H1 (cell line): ENCODE measurements at regions not wholly inside any gene's neighbourhood (a gene's known extent, or its start where the extent isn't known, plus 50 kb on each side); places are given as distances from the start of the nearest gene placed in this dataset.

Experiments used
- ASH2L ChIP-seq: fragments of 200-600, 300-600 bp; sonication (generic); IDR thresholded peaks from one replicate; pipeline ENCODE4 v1.7.1; 2017; ENCODE audit warnings: low read length
- BRCA1 ChIP-seq: IDR thresholded peaks from 2 replicates; pipeline ENCODE4 v1.6.1; 2012; ENCODE audit warnings: low read depth, low read length, improper control_type of control experiment
- CEBPB ChIP-seq: IDR thresholded peaks from 2 replicates; pipeline ENCODE4 v1.6.1; 2012; ENCODE audit warnings: low read depth, low read length
- NRF1 ChIP-seq: IDR thresholded peaks from 2 replicates; pipeline ENCODE4 v1.6.1; 2011; ENCODE audit warnings: mild to moderate bottlenecking, low read depth, low read length, improper control_type of control experiment
- TF ChIP-seq, protein P1 (sequence below): fragments of 300-600 bp; sonication (generic); IDR thresholded peaks from 2 replicates; pipeline ENCODE4 v1.7.1; 2012; ENCODE audit warnings: low read length, moderate library complexity, mild to moderate bottlenecking, inconsistent platforms; ENCODE audit not compliant: insufficient replicate concordance

- TF ChIP-seq, protein P1, sequence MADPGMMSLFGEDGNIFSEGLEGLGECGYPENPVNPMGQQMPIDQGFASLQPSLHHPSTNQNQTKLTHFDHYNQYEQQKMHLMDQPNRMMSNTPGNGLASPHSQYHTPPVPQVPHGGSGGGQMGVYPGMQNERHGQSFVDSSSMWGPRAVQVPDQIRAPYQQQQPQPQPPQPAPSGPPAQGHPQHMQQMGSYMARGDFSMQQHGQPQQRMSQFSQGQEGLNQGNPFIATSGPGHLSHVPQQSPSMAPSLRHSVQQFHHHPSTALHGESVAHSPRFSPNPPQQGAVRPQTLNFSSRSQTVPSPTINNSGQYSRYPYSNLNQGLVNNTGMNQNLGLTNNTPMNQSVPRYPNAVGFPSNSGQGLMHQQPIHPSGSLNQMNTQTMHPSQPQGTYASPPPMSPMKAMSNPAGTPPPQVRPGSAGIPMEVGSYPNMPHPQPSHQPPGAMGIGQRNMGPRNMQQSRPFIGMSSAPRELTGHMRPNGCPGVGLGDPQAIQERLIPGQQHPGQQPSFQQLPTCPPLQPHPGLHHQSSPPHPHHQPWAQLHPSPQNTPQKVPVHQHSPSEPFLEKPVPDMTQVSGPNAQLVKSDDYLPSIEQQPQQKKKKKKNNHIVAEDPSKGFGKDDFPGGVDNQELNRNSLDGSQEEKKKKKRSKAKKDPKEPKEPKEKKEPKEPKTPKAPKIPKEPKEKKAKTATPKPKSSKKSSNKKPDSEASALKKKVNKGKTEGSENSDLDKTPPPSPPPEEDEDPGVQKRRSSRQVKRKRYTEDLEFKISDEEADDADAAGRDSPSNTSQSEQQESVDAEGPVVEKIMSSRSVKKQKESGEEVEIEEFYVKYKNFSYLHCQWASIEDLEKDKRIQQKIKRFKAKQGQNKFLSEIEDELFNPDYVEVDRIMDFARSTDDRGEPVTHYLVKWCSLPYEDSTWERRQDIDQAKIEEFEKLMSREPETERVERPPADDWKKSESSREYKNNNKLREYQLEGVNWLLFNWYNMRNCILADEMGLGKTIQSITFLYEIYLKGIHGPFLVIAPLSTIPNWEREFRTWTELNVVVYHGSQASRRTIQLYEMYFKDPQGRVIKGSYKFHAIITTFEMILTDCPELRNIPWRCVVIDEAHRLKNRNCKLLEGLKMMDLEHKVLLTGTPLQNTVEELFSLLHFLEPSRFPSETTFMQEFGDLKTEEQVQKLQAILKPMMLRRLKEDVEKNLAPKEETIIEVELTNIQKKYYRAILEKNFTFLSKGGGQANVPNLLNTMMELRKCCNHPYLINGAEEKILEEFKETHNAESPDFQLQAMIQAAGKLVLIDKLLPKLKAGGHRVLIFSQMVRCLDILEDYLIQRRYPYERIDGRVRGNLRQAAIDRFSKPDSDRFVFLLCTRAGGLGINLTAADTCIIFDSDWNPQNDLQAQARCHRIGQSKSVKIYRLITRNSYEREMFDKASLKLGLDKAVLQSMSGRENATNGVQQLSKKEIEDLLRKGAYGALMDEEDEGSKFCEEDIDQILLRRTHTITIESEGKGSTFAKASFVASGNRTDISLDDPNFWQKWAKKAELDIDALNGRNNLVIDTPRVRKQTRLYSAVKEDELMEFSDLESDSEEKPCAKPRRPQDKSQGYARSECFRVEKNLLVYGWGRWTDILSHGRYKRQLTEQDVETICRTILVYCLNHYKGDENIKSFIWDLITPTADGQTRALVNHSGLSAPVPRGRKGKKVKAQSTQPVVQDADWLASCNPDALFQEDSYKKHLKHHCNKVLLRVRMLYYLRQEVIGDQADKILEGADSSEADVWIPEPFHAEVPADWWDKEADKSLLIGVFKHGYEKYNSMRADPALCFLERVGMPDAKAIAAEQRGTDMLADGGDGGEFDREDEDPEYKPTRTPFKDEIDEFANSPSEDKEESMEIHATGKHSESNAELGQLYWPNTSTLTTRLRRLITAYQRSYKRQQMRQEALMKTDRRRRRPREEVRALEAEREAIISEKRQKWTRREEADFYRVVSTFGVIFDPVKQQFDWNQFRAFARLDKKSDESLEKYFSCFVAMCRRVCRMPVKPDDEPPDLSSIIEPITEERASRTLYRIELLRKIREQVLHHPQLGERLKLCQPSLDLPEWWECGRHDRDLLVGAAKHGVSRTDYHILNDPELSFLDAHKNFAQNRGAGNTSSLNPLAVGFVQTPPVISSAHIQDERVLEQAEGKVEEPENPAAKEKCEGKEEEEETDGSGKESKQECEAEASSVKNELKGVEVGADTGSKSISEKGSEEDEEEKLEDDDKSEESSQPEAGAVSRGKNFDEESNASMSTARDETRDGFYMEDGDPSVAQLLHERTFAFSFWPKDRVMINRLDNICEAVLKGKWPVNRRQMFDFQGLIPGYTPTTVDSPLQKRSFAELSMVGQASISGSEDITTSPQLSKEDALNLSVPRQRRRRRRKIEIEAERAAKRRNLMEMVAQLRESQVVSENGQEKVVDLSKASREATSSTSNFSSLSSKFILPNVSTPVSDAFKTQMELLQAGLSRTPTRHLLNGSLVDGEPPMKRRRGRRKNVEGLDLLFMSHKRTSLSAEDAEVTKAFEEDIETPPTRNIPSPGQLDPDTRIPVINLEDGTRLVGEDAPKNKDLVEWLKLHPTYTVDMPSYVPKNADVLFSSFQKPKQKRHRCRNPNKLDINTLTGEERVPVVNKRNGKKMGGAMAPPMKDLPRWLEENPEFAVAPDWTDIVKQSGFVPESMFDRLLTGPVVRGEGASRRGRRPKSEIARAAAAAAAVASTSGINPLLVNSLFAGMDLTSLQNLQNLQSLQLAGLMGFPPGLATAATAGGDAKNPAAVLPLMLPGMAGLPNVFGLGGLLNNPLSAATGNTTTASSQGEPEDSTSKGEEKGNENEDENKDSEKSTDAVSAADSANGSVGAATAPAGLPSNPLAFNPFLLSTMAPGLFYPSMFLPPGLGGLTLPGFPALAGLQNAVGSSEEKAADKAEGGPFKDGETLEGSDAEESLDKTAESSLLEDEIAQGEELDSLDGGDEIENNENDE, result no peak
- no peak for TF ChIP-seq BRCA1
- TF ChIP-seq ASH2L, result no peak
- TF ChIP-seq CEBPB, result no peak
- TF ChIP-seq NRF1, result no peak
Observed at GRCh38 chr1:244328476-244328875, 123.2 kb downstream of the ADSS2 start (continued).
